ENCODE measurements at regions not wholly inside any gene's neighbourhood (a gene's known extent, or its start where the extent isn't known, plus 50 kb on each side); places are given as distances from the start of the nearest gene placed in this dataset.

- no peak overlapping the region for H3K4me3 ChIP-seq (ENCODE audit: control insufficient read depth, low read depth, low read length)
- no peak for DNase-seq (ENCODE audit: low read depth)
- TF ChIP-seq CTCF (IDR thresholded peaks at IDR 0.05; ENCODE audit: control insufficient read depth, insufficient read depth, low read depth, low read length, missing control alignments), result no peak
These were observed 522.5 kb downstream of the TYW1 start for GRCh38 chr7:67519171-67519570.

DNA sequence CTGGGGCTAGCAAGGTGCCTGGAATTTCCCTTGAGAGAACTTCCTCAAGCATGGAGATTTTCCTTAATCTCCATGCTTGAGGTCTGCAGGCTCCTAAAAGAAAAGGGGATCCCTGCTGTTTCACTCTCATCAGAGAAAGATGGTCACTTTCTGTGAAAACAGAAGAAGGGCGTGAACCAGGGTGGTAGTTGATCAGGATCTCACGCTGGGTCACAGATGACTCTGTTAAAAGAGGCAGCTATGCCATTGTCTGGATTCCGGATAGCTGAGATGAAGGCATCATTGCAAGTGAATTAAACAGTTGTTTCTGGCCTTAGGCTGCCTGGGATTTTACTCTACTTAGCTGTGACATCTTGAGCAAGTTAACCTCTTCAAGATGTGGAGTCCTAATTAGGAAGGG lies 525.9 kb downstream of the TYW1 start:
- H3K4me3 ChIP-seq (ENCODE audit: control insufficient read depth, low read depth, low read length), result no peak overlapping the region
- TF ChIP-seq CTCF (IDR thresholded peaks at IDR 0.05; ENCODE audit: control insufficient read depth, insufficient read depth, low read depth, low read length, missing control alignments), result no peak

GRCh38 chr7:67523713-67524112 lies 527.1 kb downstream of the TYW1 start:
- DNase-seq (ENCODE audit: low read depth), result no peak
- no peak for TF ChIP-seq CTCF (IDR thresholded peaks at IDR 0.05; ENCODE audit: control insufficient read depth, insufficient read depth, low read depth, low read length, missing control alignments)
- no peak overlapping the region for H3K4me3 ChIP-seq (ENCODE audit: control insufficient read depth, low read depth, low read length)

More for the DNA sequence above, 525.9 kb downstream of the TYW1 start:
- no peak for DNase-seq (ENCODE audit: low read depth)

GRCh38 chr7:67525588-67525987 lies 529.0 kb downstream of the TYW1 start:
- TF ChIP-seq CTCF (IDR thresholded peaks at IDR 0.05; ENCODE audit: control insufficient read depth, insufficient read depth, low read depth, low read length, missing control alignments), result no peak
- no peak for DNase-seq (ENCODE audit: low read depth)
- H3K4me3 ChIP-seq (ENCODE audit: control insufficient read depth, low read depth, low read length), result no peak overlapping the region

DNA sequence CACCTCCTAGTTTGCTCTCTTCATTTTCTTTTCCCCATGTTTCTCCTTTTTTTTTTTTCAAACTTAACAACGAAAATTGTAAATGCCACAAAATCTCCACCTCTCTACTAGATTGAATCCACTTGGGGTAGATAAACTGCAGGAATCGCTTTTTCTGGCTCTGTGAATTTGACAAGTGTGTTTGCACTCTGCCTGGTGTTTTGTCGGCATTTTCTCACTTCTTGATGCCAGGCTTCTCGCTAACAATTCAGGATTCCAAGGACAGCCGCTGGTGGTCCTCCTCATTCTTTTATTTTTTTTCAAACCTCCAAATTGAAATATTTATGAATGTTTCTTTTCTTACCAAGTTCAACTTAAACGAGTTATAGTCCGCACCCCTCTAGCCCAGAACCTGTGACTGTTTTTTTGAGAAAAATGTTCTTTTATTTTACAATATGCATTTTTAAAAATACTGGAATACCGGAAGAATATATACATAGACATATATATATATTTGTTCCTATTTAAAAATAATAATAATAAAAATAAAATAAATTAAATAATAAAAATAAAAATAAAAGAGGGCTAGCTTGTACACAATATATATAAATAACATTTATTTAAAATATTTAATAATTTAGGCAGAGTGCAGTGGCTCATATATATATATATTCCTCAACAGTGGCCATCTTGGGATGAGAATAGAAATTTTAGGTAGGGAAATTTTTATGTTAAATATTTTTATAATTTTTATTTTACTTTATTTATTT lies 538.8 kb downstream of the TYW1 start:
- no peak overlapping the region for H3K4me3 ChIP-seq (ENCODE audit: control insufficient read depth, low read depth, low read length)
- no peak for DNase-seq (ENCODE audit: low read depth)
- no peak for TF ChIP-seq CTCF (IDR thresholded peaks at IDR 0.05; ENCODE audit: control insufficient read depth, insufficient read depth, low read depth, low read length, missing control alignments)

- no peak for DNase-seq (ENCODE audit: low read depth)
- no peak for TF ChIP-seq CTCF (IDR thresholded peaks at IDR 0.05; ENCODE audit: control insufficient read depth, insufficient read depth, low read depth, low read length, missing control alignments)
- H3K4me3 ChIP-seq (ENCODE audit: control insufficient read depth, low read depth, low read length), result no peak overlapping the region
These were observed 546.3 kb downstream of the TYW1 start for GRCh38 chr7:67542916-67543315.
